IPS-NIHi7 (cell line): ENCODE measurements at regions not wholly inside any gene's neighbourhood (a gene's known extent, or its start where the extent isn't known, plus 50 kb on each side); places are given as distances from the start of the nearest gene placed in this dataset.
"Not testable (repeated sequence)": the region's sequence is repeated elsewhere in the genome, so short reads cannot be mapped to it uniquely, and the experiment has no call there.

Experiments
- DNase-seq: peaks from one replicate; pipeline ENCODE4 v3.0.0; 2012; ENCODE audit warnings: mixed read lengths; ENCODE audit errors: extremely low spot score

DNA sequence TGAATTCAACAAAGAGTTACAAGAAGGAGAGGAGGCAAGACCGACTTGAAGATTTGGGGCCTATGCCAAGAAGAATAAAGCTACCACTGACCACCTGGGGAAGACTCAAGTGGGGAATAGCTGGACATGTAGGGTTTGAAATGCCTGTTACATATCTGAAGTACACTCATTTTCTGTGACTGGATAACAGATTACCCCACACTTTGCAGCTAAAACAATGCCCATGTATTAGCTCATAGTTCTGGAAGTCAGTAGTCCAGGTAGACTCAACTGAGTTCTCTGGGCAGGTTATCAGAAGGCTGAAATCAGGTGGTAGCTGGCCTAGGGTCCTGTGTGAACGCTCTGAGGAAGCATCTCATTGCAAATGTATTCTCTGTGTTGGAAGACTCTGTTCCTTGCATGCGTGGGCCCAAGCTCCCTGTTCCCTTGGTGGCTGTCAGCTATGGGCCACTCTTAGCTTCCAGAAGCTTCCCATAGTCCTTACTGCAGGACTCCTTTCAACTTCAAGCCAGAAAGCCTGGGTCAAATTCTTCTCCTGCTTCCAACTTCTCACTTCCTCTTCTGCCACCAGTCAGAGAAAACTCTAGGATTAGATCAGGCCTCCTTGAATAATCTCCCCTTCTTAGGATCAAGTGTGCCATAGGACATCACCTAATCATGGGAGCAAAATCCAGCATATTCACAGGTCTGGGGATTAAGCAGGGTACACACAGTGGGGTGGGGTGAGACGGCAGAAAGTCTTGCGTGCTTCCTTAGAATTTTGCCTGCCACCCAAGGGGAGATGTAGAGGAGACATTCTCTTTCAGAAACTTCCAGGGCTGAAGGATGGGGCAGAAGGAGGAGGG is 187.8 kb downstream of the SHQ1 start:
- no peak for DNase-seq

DNA sequence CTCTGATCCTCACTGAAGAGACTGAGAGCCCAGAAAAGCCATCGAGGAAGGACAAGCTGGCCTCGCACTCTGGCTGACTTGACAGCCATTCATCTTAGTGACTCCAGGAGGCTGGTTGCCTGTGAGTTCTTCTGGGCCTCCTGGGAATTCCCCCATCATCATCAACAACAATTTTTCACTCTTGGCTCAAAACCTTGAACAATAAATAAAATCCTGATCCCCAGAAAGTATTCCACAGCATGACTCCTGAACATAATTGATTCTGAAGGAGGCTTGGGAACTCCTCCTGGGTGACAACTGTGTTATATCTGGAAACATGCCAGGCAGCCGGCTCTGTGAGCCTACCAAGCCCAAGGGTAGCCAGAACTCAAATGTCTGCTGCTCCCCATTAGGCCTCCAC is 188.6 kb downstream of the SHQ1 start:
- DNase-seq: no peak

DNA sequence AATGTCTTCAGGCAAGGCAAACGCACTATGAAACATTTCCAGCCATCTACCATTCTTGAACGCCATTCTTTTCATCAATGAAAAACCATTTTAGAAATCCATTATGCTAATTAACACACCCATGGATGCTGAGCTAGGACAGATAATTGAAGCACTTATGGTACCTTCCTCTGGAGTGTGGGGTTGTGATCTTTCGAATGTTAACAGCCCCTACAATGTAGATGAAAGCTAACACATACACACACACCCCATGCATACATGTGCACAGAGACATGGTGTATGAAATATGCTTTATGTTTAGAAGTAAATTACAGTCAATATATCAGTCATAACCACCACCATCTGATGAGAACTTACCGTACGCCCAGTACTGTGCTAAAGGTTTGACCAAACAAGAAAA is 189.1 kb downstream of the SHQ1 start:
- no peak for DNase-seq

DNA sequence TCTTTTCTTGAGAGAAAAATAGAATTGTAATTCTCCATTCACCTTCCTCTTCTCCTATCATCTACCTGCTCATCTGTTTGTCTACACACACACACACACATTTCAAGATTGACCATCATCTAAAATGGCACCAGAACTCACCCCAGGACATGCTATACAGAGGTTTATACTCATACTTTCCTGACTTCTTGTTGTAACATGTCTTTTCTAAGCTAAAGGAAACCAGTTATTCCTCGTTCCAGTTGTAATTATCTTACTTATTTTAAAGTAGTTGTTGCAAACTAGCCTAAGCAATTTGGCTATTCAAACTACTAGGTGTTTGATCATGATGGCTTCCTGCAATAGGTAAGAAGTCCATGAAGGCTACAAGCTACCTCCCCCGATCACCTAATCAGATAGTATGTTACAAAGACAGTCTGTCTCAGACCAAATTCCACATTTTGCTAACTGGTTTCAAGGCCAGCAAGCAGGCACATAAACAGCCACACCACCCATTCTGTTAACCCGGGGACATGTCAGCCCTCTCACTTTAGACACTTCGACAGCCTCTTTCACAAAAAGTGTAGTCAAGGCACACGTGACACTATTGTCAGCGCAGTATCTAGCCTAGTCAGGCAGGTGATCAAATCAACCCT is 189.7 kb downstream of the SHQ1 start:
- no peak for DNase-seq

DNA sequence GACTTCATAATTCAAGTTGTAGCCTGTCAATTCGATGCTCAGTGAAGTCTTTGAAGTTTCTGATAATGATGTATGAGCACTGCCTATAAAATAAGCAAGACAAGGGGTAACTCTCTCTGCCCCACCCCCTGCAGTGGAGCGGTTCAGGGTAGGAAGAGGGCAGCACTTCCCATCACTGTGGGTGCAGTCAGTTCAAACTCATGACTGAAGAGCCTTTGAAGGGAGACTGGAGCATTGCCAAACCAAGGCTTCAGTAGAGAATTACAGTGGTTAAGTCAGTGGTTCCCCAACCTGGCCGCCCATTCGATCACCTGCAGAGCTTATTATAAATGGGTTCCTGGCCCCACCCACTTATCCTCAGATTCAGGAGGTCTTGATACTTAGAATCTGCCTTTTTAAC is 190.6 kb downstream of the SHQ1 start:
- no peak for DNase-seq

DNA sequence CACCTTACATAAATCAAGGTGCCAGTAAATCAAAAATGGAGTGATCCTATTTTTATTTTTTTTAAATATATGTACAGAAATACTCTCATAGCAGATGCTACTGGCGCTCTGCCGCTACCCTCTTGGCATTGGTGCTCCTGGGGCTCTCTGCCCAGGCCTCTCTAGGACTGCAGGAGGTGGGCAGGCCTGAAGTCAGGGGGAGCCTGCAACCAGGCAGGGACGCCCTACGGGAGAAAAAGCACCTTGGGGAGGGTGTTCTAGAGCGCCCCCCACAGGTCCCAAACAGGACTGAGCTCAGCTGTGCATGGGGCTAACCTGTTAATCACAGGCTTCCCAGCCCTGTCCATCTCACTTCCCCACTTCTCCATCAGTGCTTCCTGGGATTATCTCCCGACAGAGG is 192.5 kb downstream of the SHQ1 start:
- DNase-seq: peak; percentile 78

DNA sequence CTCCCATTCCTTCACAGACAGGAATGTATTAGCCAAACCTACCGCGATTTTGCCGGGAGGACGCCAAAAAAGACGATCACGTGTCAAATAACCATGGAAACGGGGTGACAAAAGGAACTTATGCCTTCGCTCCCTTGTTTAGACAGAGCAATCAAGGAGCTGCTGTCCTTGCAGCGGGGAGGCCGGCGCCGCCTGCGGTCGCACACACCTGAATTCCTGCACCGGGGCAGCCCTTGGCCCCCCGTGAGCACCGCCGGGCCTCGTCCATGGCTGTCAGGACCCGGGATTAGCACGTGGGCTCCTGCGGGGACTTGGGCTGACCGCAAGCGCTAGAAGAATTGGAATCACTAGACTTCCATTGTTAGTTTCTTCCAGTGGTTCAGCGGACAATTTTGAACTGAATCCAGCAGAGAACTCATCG is 193.1 kb downstream of the SHQ1 start:
- DNase-seq: peak; percentile 82

DNA sequence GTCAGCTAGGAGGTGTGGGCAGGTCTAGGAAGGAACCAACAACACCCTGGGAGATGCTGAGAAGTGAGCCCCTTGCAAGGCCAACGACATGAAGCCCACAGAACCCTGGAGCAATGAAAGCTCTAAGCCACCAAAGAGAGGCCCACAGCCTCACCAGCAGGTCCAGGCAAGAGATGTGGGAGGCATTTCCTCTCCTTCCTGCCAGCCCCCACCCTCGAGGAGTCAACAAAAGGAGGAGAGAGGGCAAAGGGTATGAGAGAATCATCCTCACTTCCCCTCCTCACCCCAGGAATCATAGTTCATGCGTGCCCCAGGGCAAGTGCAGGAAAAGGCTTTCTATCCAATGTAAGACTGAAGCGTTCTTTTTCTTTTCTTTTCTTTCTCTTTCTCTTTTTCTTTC is 195.8 kb downstream of the SHQ1 start:
- DNase-seq: no peak

DNA sequence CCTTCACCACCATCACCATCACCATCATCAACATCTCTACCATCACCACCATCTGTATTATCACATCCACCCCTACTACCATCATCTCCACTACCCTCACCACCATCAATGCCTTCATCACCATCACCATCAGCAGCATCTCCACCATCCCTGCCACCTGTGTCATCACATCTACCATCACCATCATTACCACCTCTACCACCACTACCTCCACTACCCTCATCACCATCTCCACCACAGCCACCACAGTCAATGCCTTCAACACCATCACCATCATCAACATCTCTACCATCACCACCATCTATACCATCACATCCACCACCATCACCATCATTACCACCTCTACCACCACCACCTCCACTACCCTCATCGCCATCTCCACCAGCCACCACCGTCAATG is 196.7 kb downstream of the SHQ1 start:
- no peak for DNase-seq

DNA sequence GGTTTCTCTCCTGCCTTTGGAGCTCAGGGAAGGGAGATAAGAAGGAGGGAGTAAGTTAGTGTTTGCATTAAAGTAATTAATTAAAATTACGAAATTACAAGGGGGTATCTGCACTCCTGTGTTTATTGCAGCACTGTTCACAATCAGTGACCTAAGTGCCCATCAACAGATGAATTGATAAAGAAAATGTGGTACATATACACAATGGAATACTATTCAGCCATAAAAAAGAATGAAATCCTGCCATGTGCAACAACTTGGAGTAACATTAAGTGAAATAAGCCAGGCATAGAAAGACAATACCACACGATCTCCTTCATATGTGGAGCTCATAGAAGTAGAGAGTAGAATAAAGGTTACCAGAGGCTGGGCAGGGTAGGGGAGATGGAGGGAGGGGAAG is 202.0 kb downstream of the SHQ1 start:
- DNase-seq: no peak

DNA sequence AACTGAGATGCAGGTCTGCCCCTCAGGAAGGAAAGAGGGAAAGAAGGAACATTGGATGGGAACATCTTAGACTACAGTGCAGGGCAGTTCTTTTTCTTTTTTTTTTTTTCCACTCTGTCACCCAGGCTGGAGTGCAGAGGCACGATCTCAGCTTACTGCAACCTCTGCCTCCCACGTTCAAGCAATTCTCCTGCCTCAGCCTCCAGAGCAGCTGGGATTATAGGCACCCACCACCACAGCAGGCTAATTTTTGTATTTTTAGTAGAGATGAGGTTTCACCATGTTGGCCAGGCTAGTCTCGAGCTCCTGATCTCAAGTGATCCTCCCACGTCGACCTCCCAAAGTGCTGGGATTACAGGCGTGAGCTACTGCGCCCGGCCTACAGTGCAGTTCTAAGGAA is 204.6 kb downstream of the SHQ1 start:
- DNase-seq: not testable (repeated sequence)

DNA sequence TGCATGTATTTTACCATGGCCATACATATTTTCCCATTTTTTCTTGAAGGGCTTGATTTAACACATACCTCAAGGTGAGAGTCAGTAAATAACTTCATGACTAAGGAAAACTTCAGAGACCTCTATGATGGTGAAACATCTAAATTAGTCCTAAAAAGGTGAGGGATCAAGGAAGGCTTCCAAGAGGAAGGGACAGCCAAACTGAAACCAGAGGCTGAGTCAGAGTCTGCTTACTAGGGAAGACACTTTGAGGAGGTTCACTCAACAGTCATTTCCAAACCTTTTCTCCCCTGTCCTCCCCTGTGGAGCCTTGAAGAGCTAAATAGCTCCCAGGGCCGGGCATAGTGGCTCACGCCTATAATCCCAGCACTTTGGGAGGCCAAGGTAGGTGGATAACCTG is 206.6 kb downstream of the SHQ1 start:
- DNase-seq: no peak

DNA sequence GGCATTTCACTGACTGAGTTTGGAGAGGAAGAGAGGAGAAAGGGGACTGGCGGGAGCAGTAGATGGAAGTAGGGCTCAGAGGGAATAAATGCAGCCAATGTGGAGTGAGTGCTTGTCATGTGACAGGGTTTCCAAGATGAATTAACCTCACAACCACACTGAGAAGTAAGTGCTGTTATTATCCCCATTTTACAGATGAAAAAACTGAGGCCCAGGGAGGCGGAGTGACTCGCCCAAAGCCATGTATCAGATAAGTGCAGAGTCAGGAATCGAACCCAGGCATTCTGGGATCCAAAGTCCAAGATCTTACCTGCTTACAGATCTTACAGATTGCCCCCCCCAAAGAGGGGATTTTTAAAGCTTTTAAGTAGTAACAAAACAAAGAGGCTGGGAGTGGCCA is 207.2 kb downstream of the SHQ1 start:
- no peak for DNase-seq

DNA sequence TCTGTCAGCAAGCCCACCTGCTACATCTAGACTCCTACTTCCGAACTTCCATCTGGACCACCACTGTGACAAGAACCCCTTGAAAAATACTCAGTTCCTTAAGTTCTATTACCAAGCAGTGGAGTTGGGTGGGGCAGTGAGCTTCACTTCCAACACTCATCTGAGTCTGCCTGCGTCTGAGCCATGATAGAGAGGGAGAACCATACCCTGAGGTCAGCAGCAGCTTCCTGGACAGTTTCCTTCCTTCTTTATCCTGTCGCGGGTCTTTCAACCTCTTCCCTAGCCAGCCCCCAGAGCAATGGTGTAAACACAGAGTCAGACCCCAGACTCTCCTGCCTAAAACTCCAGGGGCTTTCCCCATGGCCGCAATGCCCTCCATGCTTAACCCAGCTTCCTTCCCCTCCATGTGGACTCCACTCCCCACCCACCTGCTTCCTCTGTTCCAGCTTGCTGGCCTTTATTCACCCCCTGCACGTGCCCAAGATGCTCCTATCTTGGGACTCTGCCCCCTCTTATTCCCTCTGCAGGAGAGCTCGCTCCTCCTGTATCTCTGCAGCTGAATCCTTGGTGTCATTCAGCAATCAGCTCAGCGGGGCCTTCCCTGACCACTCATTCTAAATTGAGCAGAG is 211.2 kb downstream of the SHQ1 start:
- DNase-seq: no peak

DNA sequence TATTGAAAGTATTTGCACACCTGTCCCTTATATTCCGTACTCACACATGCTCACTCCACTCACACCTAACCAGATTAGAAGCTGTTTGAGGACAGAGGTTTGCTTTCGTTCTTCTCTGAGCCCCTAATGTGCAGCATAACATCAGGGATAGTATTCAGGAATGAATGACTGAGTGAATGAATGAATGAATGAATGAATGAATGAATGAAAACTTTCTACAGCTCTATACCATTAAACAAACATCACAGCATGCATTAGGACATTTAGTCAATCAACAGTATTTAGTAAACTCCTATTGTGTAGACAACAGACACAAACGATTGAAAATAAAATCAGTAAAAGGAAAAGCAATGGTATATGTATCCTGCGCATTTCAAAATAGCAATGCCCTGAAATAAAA is 212.7 kb downstream of the SHQ1 start:
- no peak for DNase-seq

DNA sequence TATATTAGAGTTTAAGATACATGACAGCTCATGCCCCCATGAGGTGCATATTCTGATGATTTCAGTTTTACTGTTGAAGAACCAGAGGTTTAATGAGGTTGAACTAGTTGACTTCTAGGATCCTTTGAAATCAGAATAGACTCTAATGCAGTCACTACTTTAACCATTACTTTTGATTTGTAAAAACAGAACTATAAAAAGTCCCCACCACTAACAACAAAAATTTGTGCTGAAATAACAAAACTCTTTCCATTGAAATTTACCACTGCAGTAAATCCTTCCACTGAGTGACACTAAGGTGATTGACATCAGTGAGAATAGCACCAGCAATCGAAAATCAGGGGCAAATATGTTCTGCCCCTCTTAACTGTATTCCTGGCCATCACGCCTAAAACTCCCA is 214.1 kb downstream of the SHQ1 start:
- DNase-seq: no peak

DNA sequence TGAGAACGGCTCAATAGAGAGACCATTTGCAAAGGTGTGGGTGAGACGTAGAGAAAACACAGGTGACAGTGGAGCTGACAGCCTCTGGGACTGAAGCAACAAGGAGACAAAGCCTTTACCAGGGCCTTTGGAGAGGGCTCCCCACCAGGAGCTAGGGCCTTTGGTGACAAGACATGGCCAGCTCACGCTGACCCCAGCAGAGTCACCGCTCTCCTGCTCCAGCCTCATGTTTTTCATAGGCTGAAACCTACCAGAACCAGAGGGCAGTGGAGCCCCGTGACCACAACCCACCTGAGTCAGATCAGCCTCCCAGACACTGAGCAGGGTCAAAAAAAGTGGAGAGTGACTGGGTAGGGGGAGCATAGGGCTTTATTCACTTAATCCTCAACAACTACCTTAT is 214.7 kb downstream of the SHQ1 start:
- no peak for DNase-seq

DNA sequence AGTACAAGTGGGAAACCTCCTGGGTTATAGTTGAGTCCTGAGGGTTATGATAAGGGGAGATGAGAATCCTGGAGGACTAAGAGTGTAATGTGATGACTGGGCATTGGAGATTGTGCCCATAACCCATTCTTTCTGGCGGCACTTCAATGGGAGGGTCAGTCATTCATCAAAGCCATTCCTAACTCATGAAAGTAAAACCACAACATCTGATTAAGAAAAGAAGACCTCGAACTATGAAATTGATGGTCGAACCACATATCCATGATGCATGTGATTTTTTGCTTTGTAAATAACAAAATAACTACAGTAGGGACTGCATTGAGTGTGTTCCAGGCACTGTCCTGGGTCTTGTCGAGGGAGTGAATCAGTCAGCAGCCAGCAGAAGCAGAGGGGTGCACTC is 215.1 kb downstream of the SHQ1 start:
- no peak for DNase-seq

DNA sequence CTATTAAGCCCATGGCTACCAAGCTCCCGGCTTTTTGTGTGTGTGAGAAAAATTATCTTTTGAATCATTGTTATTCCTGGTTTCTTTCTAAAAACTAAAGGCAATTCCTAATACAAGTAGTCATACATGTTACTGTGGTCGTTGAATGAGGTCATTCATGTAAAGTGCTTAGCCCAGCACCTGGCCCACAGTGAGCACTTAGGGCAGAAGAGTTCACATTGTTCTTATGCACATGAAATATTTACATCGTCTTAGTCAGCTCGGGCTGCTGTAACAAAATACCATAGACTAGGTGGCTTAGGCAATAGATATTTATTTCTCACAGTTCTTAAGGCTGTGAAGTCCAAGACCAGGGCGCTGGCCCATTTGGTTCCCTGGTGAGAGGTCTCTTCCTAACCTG is 216.1 kb downstream of the SHQ1 start:
- no peak for DNase-seq

DNA sequence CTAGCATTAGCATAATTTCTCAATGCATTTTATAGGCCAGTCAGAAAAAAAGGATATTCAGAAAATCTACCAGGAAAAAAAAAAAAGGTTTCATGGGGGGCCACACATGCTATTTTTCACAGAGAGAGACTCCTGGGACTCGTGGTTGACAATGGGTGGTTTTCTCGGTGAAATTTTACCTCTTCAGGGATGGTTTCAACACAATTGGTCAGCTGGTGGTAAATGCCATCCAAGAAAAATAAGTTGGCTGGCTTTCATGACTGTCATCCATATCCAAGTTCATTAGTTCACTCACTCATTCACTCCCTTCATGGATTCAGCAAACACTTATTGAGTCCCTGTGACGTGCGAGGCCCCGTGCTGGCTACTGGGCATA is 217.3 kb downstream of the SHQ1 start:
- DNase-seq: no peak

DNA sequence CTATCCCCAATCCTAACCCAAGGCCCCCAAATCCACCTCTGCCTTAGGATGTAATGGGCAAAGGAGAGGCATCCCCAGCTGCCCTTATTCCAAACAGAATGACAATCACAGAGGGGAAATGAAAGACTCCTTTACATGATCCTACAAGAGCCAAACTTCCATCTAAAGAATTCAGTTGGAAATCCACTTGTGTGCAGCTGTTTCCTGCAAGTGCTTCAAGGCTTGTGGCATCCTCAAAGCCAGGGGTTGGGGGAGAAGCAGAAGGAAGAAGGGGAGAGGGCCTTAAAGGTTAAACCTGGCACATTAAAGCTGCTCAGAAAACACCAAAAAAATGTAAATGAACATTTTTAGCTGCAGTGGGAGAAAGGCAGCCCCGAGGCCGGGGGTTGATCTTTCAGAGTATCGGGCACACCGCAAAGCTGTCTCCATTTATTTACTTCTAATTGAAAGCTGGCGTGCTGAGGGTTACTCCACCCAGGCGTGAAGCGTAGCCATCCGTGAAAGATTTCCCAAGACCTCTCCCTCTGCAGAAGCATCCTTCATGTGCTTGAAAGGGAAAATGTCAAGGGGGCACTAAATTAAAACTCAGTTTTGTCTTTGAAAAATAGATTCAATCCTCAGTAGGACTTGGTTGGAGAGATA is 217.8 kb downstream of the SHQ1 start:
- DNase-seq: no peak

DNA sequence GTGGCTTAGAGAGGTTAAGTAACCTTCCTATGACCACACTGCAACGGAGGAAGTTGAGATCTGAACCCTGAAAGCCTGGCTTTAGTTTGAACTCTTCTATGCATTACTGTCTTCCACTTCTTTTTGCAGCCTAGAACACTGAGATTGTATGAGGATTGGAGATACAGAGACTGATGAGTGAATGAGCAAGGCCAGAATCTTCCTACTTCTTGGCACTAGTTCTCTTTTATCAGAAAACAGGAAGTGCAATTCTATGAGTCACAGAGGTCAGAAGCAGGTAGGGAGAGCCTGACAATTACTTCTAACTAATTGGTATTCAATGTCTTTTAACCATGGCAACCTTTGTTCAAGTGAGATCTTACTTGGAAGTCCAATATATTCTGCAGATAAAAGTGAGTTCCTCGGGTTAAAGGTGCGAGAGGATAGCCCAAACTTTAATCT is 219.0 kb downstream of the SHQ1 start:
- no peak for DNase-seq

DNA sequence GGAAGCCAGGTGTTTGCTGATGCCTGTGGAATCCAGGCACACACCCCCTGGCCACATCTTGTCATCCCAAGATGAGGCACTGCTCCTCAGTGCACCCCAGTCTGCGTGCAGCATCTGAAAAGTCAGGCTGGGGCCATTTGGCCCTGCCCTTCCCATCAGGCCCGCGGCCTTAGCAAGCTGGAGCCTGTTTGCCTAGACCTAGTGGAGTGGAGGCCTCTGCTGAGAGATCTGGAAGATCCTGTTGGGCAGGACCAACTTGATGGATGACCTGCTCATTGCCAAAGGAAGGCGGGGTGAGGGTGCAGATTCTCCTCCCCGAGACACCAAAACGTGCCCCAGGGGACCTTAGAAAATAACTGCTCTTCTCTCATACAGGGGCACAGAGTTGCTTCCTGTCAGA is 220.2 kb downstream of the SHQ1 start:
- peak; percentile 23 for DNase-seq
